Tibial artery (tissue), 4 donors: ENCODE measurements at regions not wholly inside any gene's neighbourhood (a gene's known extent, or its start where the extent isn't known, plus 50 kb on each side); places are given as distances from the start of the nearest gene placed in this dataset.
A peak's percentile ranks its signal among the peaks of the same experiment; 100 is the strongest.

Experiments used
- DNase-seq, 2 donors: peaks; one replicate each; pipeline ENCODE4 v3.0.0-alpha.2; 2019
- H3K27ac ChIP-seq, 2 donors: fragments of 200-600 bp; sonication (generic) in 1 of 2; 1 replicate in 1 of 2; 2 replicates in 1 of 2; pipeline ENCODE4 v1.5.1; 2018 to 2019; ENCODE audit warnings: mild to moderate bottlenecking in 1 of 2
- H3K27me3 ChIP-seq, 2 donors: fragments of 200-600 bp; sonication (generic) in 1 of 2; one replicate each; pipeline versions ENCODE4 v1.5.1 to v1.6.0; 2016 to 2019
- H3K36me3 ChIP-seq, 3 donors: fragments of 200-600 bp; sonication (generic) in 2 of 3; one replicate each; pipeline ENCODE4 v1.5.1; 2016 to 2019; ENCODE audit warnings: mild to moderate bottlenecking in 2 of 3
- H3K4me1 ChIP-seq, 4 donors: fragments of 200-600 bp; sonication (generic) in 2 of 4; 1 replicate in 3 of 4; 2 replicates in 1 of 4; pipeline ENCODE4 v1.5.1; 2016 to 2019
- H3K4me3 ChIP-seq, 2 donors: fragments of 200-600 bp; sonication (generic) in 1 of 2; 1 replicate in 1 of 2; 2 replicates in 1 of 2; pipeline ENCODE4 v1.5.1; 2018 to 2019; ENCODE audit warnings: mild to moderate bottlenecking in 2 of 2
- H3K9me3 ChIP-seq, 3 donors: fragments of 200-600 bp; sonication (generic) in 1 of 3; one replicate each; pipeline ENCODE4 v1.5.1; 2016 to 2019
- intact Hi-C: fragments of 100-400 bp; cut with DNase I; formaldehyde crosslinking; loops from one replicate; pipeline ENCODE4 v1.15.0; 2023; ENCODE audit warnings: low total_unique reads
- TF ChIP-seq, protein P1 (sequence below), 2 experiments: fragments of 200-600 bp in 1 of 2; fragments of 450-650 bp in 1 of 2; IDR thresholded peaks; one replicate each; pipeline ENCODE4 v1.5.1; 2017 to 2019; ENCODE audit warnings: antibody characterized with exemption in 2 of 2, mild to moderate bottlenecking in 1 of 2, moderate library complexity in 1 of 2

- Histone ChIP-seq H3K27ac (no peak overlapping the region), H3K36me3 (no peaks in the 10 kb centered on the region), H3K27me3 (no peaks in the 10 kb centered on the region), H3K4me1 (peaks cover 0 to 16% (median 13%) of the 10 kb centered on the region in 4 donors), H3K4me3 (no peak overlapping the region), H3K9me3 (no peaks in the 10 kb centered on the region)
- TF ChIP-seq, protein P1, sequence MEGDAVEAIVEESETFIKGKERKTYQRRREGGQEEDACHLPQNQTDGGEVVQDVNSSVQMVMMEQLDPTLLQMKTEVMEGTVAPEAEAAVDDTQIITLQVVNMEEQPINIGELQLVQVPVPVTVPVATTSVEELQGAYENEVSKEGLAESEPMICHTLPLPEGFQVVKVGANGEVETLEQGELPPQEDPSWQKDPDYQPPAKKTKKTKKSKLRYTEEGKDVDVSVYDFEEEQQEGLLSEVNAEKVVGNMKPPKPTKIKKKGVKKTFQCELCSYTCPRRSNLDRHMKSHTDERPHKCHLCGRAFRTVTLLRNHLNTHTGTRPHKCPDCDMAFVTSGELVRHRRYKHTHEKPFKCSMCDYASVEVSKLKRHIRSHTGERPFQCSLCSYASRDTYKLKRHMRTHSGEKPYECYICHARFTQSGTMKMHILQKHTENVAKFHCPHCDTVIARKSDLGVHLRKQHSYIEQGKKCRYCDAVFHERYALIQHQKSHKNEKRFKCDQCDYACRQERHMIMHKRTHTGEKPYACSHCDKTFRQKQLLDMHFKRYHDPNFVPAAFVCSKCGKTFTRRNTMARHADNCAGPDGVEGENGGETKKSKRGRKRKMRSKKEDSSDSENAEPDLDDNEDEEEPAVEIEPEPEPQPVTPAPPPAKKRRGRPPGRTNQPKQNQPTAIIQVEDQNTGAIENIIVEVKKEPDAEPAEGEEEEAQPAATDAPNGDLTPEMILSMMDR (IDR thresholded peaks at IDR 0.05) = no peak
- intact Hi-C loops = no loop called here
- no peak for DNase-seq
Observed at GRCh38 chr10:78321000-78321399, 287.3 kb downstream of the RPS24 start.

DNA sequence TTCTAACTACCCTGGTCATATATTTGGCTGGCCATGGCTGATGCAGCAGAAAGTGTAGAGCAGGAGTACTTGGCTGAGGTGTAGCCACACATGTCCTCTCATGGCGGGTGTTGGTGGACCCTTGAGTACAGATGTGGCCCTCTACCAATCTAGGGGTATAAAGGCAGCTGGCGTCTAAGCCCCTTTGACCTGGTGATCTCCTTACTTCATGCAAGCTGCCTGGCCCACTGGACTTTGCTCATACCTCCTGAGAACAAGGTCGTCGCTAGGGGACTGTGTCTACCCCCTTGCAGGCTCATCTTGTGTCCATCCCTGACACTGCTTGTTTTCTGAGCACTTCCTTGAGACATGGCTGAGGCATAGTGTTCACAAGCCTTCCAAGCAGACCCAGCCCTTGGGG, 287.8 kb downstream of the RPS24 start:
- Histone ChIP-seq H3K9me3 (peaks cover 0 to 5% (median 0%) of the 10 kb centered on the region in 3 donors), H3K36me3 (no peaks in the 10 kb centered on the region), H3K4me1 (peaks cover 0 to 11% (median 9%) of the 10 kb centered on the region in 4 donors), H3K27ac (no peak overlapping the region), H3K27me3 (no peaks in the 10 kb centered on the region), H3K4me3 (no peak overlapping the region)
- intact Hi-C loops = no loop called here
- peak in 1 of 2 donors; percentile 39 for DNase-seq
- TF ChIP-seq, protein P1 (IDR thresholded peaks at IDR 0.05) = no peak

- no peak for DNase-seq
- Histone ChIP-seq H3K4me3 (no peak overlapping the region), H3K27ac (no peak overlapping the region), H3K4me1 (peaks cover 0 to 6% (median 2%) of the 10 kb centered on the region in 4 donors), H3K27me3 (no peaks in the 10 kb centered on the region), H3K9me3 (peaks cover 0 to 7% (median 4%) of the 10 kb centered on the region in 3 donors), H3K36me3 (no peaks in the 10 kb centered on the region)
- TF ChIP-seq, protein P1 (IDR thresholded peaks at IDR 0.05) = no peak
- intact Hi-C loops = no loop called here
Observed at GRCh38 chr10:78326372-78326771, 292.7 kb downstream of the RPS24 start.

- H3K4me3 ChIP-seq = no peak overlapping the region
- TF ChIP-seq, protein P1 (IDR thresholded peaks at IDR 0.05) = no peak
- no peaks in the 10 kb centered on the region for H3K36me3 ChIP-seq
- H3K4me1 ChIP-seq = peaks cover 0 to 21% (median 9%) of the 10 kb centered on the region in 4 donors
- peak in 1 of 2 donors; percentile 35 for DNase-seq
- H3K27ac ChIP-seq = no peak overlapping the region
- intact Hi-C loops = no loop called here
- H3K9me3 ChIP-seq = peaks cover 0 to 7% (median 4%) of the 10 kb centered on the region in 3 donors
- H3K27me3 ChIP-seq = no peaks in the 10 kb centered on the region
Observed at GRCh38 chr10:78327778-78328591, 294.3 kb downstream of the RPS24 start.

GRCh38 chr10:78328592-78329404, 295.1 kb downstream of the RPS24 start:
- Histone ChIP-seq H3K4me3 (no peak overlapping the region), H3K36me3 (no peaks in the 10 kb centered on the region), H3K27me3 (no peaks in the 10 kb centered on the region), H3K9me3 (peaks cover 0 to 7% (median 4%) of the 10 kb centered on the region in 3 donors), H3K4me1 (peaks cover 0 to 21% (median 9%) of the 10 kb centered on the region in 4 donors), H3K27ac (no peak overlapping the region)
- intact Hi-C loops = no loop called here
- TF ChIP-seq, protein P1 (IDR thresholded peaks at IDR 0.05) = no peak
- DNase-seq = peak in 1 of 2 donors; percentile 29
